Stimulated activated CD8-positive, alpha-beta memory T cell treated with anti-CD3 and anti-CD28 coated beads, Interleukin-7, amount 100 ng/mL, for 1 hour (primary cell): ENCODE measurements at regions not wholly inside any gene's neighbourhood (a gene's known extent, or its start where the extent isn't known, plus 50 kb on each side); places are given as distances from the start of the nearest gene placed in this dataset.

Source experiments
- DNase-seq, 2 donors: peaks; one replicate each; pipeline ENCODE4 v3.0.0-alpha.2; 2020; ENCODE audit warnings: low read depth in 2 of 2

DNA sequence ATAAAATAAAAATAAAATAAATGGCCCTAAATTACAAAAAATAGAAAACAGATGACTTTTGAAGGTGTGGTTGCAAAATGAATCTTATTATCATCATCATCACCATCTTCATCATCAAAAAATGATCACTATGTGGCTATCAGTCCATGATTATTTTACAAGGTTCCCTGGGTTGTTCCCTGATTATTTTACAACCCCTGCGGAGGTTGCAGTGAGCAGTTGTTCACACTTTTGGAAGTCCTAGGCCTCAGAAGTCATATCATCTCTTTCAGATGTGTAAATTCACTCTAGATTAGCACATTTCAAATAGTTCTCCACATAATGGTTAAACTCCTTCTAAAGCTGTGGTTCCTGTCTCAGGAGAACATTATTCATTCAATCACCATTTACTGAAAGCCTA lies 57.4 kb upstream of the NR5A2 start:
- no peak for DNase-seq

DNA sequence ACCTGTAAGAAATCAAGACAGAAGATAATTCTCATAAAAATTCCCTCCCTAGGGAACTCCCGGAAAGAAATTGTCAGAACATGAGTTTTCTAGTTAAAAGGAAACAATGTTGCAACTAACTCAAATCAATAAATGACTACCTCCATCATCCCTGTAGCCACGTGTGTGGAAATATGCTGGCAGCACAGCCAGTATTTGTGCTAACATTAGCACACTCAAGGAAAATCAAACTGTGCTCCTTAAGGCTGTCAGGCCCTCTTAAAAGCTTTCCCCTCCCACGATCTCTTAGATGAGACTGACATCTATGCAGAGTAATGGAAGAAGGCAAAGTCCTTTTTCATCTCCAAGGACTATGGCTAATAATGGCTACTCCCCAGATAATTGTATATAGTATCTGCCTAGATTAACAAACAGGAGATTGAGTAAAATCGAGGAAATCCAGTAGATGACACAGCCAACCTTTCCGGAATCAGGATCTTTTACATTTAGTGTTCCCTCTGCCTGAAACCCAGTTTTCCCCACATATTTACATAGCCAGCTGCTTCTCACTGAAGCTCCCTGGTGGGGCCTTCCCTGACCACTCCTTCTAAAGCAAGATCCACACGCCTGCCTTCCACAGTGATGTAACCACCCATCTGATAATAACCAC lies 50.9 kb upstream of the NR5A2 start:
- no peak for DNase-seq
